ENCODE measurements at regions not wholly inside any gene's neighbourhood (a gene's known extent, or its start where the extent isn't known, plus 50 kb on each side); places are given as distances from the start of the nearest gene placed in this dataset.

GRCh38 chr5:25881318-25882036 lies 1156.9 kb downstream of the CDH9 start:
- TF ChIP-seq CTCF (conservative IDR thresholded peaks at IDR 0.05 in 1 of 2, IDR thresholded peaks at IDR 0.05 in 1 of 2; ENCODE audit: low read depth in 1 of 2, low read length in 2 of 2) (no peak), EZH2 (IDR thresholded peaks at IDR 0.05; ENCODE audit: low read length, missing control alignments) (no peak)
